IMR-90 (cell line): ENCODE measurements at regions not wholly inside any gene's neighbourhood (a gene's known extent, or its start where the extent isn't known, plus 50 kb on each side); places are given as distances from the start of the nearest gene placed in this dataset.

Experiments used
- ATAC-seq: fragments of 200-7000 bp; cut with Tn5 transposase; 2 replicates; pipeline ENCODE4 v1.9.1; 2020; ENCODE audit warnings: low read depth, mild to moderate bottlenecking, moderate library complexity
- BruUV-seq: library from RNA; stranded (reverse); fragments of 400-500 nt; replicated peaks from 2 replicates; lab custom pipeline; 2021; lab: Mats Ljungman, UMichigan
- CTCF ChIA-PET: fragments of 300-600 bp; formaldehyde crosslinking; extraction: SDS; loops from one replicate; lab custom pipeline; 2021; ENCODE audit warnings: antibody characterized with exemption; lab: Yijun Ruan, JAX
- POLR2A ChIA-PET: fragments of 300-600 bp; sonication (Branson Sonifier 250); formaldehyde crosslinking; loops from one replicate; lab custom pipeline; 2022; ENCODE audit warnings: antibody characterized with exemption; ENCODE audit not compliant: unreplicated experiment; lab: Charles Lee
- DNase-seq: peaks from one replicate; pipeline ENCODE4 v3.0.0; 2013
- H2AFZ ChIP-seq: replicated peaks from 2 replicates; pipeline ENCODE3; 2013; ENCODE audit warnings: low read length, mild to moderate bottlenecking; ENCODE audit not compliant: poor library complexity
- H2AK5ac ChIP-seq: 2 replicates; pipeline ENCODE4 v1.6.1; 2013; ENCODE audit warnings: low read depth, low read length, inconsistent platforms
- H2AK9ac ChIP-seq: replicated peaks from 2 replicates; pipeline ENCODE3; 2013; ENCODE audit warnings: mild to moderate bottlenecking, low read depth, low read length, moderate library complexity; ENCODE audit not compliant: poor library complexity
- H2BK120ac ChIP-seq: 2 replicates; pipeline ENCODE4 v1.6.1; 2013; ENCODE audit warnings: low read depth, low read length, inconsistent platforms
- H2BK15ac ChIP-seq: 3 replicates; pipeline ENCODE4 v1.6.1; 2013; ENCODE audit warnings: low read depth, low read length, inconsistent platforms
- H2BK20ac ChIP-seq: 2 replicates; pipeline ENCODE4 v1.6.1; 2013; ENCODE audit warnings: low read depth, mild to moderate bottlenecking, inconsistent platforms, low read length, moderate library complexity
- H2BK5ac ChIP-seq: 2 replicates; pipeline ENCODE4 v1.6.1; 2013; ENCODE audit warnings: mild to moderate bottlenecking, low read depth, low read length, inconsistent platforms; ENCODE audit not compliant: poor library complexity, severe bottlenecking
- H3K14ac ChIP-seq: replicated peaks from 2 replicates; pipeline ENCODE4 v1.6.1; 2013; ENCODE audit warnings: low read depth, low read length, inconsistent platforms
- H3K18ac ChIP-seq: 2 replicates; pipeline ENCODE4 v1.6.1; 2013; ENCODE audit warnings: low read depth, low read length, control low read depth
- H3K23ac ChIP-seq: 2 replicates; pipeline ENCODE4 v1.6.1; 2013; ENCODE audit warnings: low read depth, low read length, inconsistent platforms
- H3K27ac ChIP-seq: 2 replicates; pipeline ENCODE4 v1.5.1; 2013; ENCODE audit warnings: mild to moderate bottlenecking, control low read depth, low read length; ENCODE audit not compliant: insufficient read depth
- H3K27me3 ChIP-seq: 2 replicates; pipeline ENCODE4 v1.6.1; 2013; ENCODE audit warnings: low read length; ENCODE audit not compliant: control insufficient read depth, insufficient read depth
- H3K36me3 ChIP-seq: 2 replicates; pipeline ENCODE4 v1.6.1; 2013; ENCODE audit warnings: low read length, mixed read lengths; ENCODE audit not compliant: control insufficient read depth, insufficient read depth
- H3K4ac ChIP-seq: 2 replicates; pipeline ENCODE4 v1.6.1; 2013; ENCODE audit warnings: low read depth, low read length, inconsistent platforms
- H3K4me1 ChIP-seq: 2 replicates; pipeline ENCODE4 v1.6.1; 2013; ENCODE audit warnings: low read length, mixed read lengths; ENCODE audit not compliant: control insufficient read depth, insufficient read depth
- H3K4me2 ChIP-seq: 2 replicates; pipeline ENCODE4 v1.6.1; 2013; ENCODE audit warnings: low read depth, mild to moderate bottlenecking, control low read depth, low read length, moderate library complexity
- H3K4me3 ChIP-seq: 2 replicates; pipeline ENCODE4 v1.5.1; 2013; ENCODE audit warnings: low read depth, mild to moderate bottlenecking, control low read depth, low read length, moderate library complexity; ENCODE audit not compliant: insufficient read depth
- H3K56ac ChIP-seq: 2 replicates; pipeline ENCODE4 v1.6.1; 2013; ENCODE audit warnings: low read length, inconsistent platforms; ENCODE audit not compliant: insufficient read depth; ENCODE audit errors: extremely low read depth
- H3K79me1 ChIP-seq, 2 experiments: 2 replicates each; pipeline ENCODE4 v1.6.1; 2013; ENCODE audit warnings: low read length in 2 of 2, inconsistent platforms in 1 of 2, low read depth in 1 of 2
- H3K9ac ChIP-seq: 2 replicates; pipeline ENCODE4 v1.6.1; 2013; ENCODE audit warnings: low read depth, low read length, control low read depth
- H3K9me1 ChIP-seq: 2 replicates; pipeline ENCODE4 v1.6.1; 2013; ENCODE audit warnings: low read length, inconsistent platforms; ENCODE audit not compliant: insufficient read depth
- H3K9me3 ChIP-seq: 2 replicates; pipeline ENCODE4 v1.6.1; 2013; ENCODE audit warnings: low read length; ENCODE audit not compliant: control insufficient read depth, insufficient read depth
- H4K20me1 ChIP-seq: 2 replicates; pipeline ENCODE4 v1.6.1; 2013; ENCODE audit warnings: low read length, inconsistent platforms; ENCODE audit not compliant: insufficient read depth
- H4K5ac ChIP-seq: 2 replicates; pipeline ENCODE4 v1.6.1; 2013; ENCODE audit warnings: mild to moderate bottlenecking, low read depth, low read length, control low read depth
- H4K8ac ChIP-seq, 2 experiments: 2 replicates each; pipeline ENCODE4 v1.6.1; 2013; ENCODE audit warnings: low read depth in 2 of 2, low read length in 2 of 2, control low read depth in 1 of 2, inconsistent platforms in 1 of 2
- H4K91ac ChIP-seq: 2 replicates; pipeline ENCODE4 v1.6.1; 2013; ENCODE audit warnings: low read depth, low read length, inconsistent platforms; ENCODE audit not compliant: insufficient read depth
- BHLHE40 ChIP-seq: fragments of 150-350 bp; IDR thresholded peaks from 2 replicates; pipeline ENCODE4 v1.6.1; 2016; ENCODE audit warnings: mild to moderate bottlenecking, low read depth, low read length
- CTCF ChIP-seq: conservative IDR thresholded peaks from 2 replicates; pipeline ENCODE4 v1.5.1; 2012; ENCODE audit warnings: mild to moderate bottlenecking, low read depth, low read length, improper control_type of control experiment
- MAFK ChIP-seq: IDR thresholded peaks from 2 replicates; pipeline ENCODE4 v1.6.1; 2012; ENCODE audit warnings: low read depth, low read length, improper control_type of control experiment
- MXI1 ChIP-seq: IDR thresholded peaks from 2 replicates; pipeline ENCODE4 v1.6.1; 2012; ENCODE audit warnings: low read depth, mild to moderate bottlenecking, low read length, moderate library complexity, borderline replicate concordance
- RAD21 ChIP-seq: IDR thresholded peaks from 2 replicates; pipeline ENCODE4 v1.6.1; 2012; ENCODE audit warnings: low read length, improper control_type of control experiment
- RFX5 ChIP-seq: IDR thresholded peaks from 2 replicates; pipeline ENCODE4 v1.8.0; 2012; ENCODE audit warnings: low read depth, mild to moderate bottlenecking, low read length, moderate library complexity
- USF2 ChIP-seq: fragments of 150-350 bp; IDR thresholded peaks from 2 replicates; pipeline ENCODE4 v1.6.1; 2017; ENCODE audit warnings: mild to moderate bottlenecking, antibody characterized with exemption, low read length, low read depth
- WGBS, 2 experiments: methylation state at CpG; one replicate each; pipeline versions ENCODE4 v1.1.5 to v1.1.7; 2013; ENCODE audit warnings: missing lambda C conversion rate in 2 of 2; ENCODE audit not compliant: insufficient read length in 1 of 2; ENCODE audit errors: extremely low coverage in 2 of 2; 5-methylcytosine and 5-hydroxymethylcytosine counted together
- dilution Hi-C: fragments of 300-500 bp; cut with HindIII; formaldehyde crosslinking; loops from one replicate; pipeline ENCODE4 v1.14.3; 2018; ENCODE audit warnings: low sequenced_read_pairs; ENCODE audit not compliant: unreplicated experiment
- in situ Hi-C: fragments of 300-500 bp; cut with MboI; formaldehyde crosslinking; loops from 3 replicates; pipeline ENCODE4 v1.14.3; 2019; ENCODE audit warnings: low sequenced_read_pairs, inconsistent platforms, mixed read lengths
- intact Hi-C: fragments of 100-400 bp; cut with micrococcal nuclease; formaldehyde crosslinking; loops from 2 replicates; pipeline ENCODE4 v1.10.0; 2022
- TF ChIP-seq, protein P1 (sequence below): fragments of 150-350 bp; IDR thresholded peaks from 2 replicates; pipeline ENCODE4 v1.6.1; 2016; ENCODE audit warnings: low read depth, mild to moderate bottlenecking, low read length, moderate library complexity, borderline replicate concordance

DNA sequence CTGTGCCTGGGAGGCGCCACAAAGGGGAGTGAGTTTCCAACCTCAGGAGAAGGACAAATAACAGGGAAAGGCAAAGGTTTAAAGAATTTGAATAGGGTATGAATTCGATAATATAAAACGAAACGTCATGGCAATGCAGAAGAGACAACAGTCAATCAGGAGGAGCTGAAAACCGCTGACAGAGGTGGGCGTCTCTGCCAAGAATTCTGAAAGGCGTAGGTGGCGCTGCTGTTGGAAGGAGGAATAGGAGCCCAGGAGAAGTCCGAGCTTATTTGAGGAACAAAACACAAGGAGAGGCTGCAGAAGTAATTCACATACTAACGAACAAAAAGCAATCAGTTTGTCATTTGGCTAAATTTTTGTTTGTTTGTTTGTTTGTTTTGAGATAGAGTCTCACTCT lies 485.8 kb upstream of the POU3F3 start:
- no peak overlapping the region for H3K4me3 ChIP-seq
- H3K9me1 ChIP-seq, result no peaks in the 10 kb centered on the region
- H3K4me2 ChIP-seq, result no peak overlapping the region
- H4K8ac ChIP-seq, result no peak overlapping the region
- H2AK9ac ChIP-seq, result no peak overlapping the region
- CTCF ChIA-PET, result no interaction called here
- no TSS peak for BruUV-seq
- intact Hi-C loops, result no loop called here
- H3K9me3 ChIP-seq, result 0 out of 2 replicates have a peak, but pooled peaks cover 4% of the 10 kb centered on the region
- in situ Hi-C loops, result no loop called here
- no peak overlapping the region for H2BK15ac ChIP-seq
- DNase-seq, result no peak
- no peak for ATAC-seq
- no peaks in the 10 kb centered on the region for H3K27me3 ChIP-seq
- no peaks in the 10 kb centered on the region for H3K36me3 ChIP-seq
- H2BK5ac ChIP-seq, result no peak overlapping the region
- no peak overlapping the region for H3K23ac ChIP-seq
- WGBS, 2 experiments, result 82% methylated on average over 3 of the region's 10 CpGs; no CpG with 5 or more reads in 1 of the 2 experiments
- H2BK20ac ChIP-seq, result no peak overlapping the region
- POLR2A ChIA-PET, result no interaction called here
- H4K5ac ChIP-seq, result no peak overlapping the region
- H3K4me1 ChIP-seq, result no peaks in the 10 kb centered on the region
- no peak overlapping the region for H3K27ac ChIP-seq
- H2BK120ac ChIP-seq, result no peak overlapping the region
- no peak overlapping the region for H3K56ac ChIP-seq
- no peak overlapping the region for H3K18ac ChIP-seq
- no peak overlapping the region for H2AFZ ChIP-seq
- no peak overlapping the region for H3K14ac ChIP-seq
- no peaks in the 10 kb centered on the region for H3K79me1 ChIP-seq
- dilution Hi-C loops, result no loop called here
- H3K9ac ChIP-seq, result no peak overlapping the region
- no peaks in the 10 kb centered on the region for H4K20me1 ChIP-seq
- no peak overlapping the region for H3K4ac ChIP-seq
- no peak overlapping the region for H4K91ac ChIP-seq
- H2AK5ac ChIP-seq, result no peak overlapping the region
- TF ChIP-seq, protein P1, sequence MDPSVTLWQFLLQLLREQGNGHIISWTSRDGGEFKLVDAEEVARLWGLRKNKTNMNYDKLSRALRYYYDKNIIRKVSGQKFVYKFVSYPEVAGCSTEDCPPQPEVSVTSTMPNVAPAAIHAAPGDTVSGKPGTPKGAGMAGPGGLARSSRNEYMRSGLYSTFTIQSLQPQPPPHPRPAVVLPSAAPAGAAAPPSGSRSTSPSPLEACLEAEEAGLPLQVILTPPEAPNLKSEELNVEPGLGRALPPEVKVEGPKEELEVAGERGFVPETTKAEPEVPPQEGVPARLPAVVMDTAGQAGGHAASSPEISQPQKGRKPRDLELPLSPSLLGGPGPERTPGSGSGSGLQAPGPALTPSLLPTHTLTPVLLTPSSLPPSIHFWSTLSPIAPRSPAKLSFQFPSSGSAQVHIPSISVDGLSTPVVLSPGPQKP, result no peak
- TF ChIP-seq RAD21 (no peak), MAFK (no peak), MXI1 (no peak), USF2 (no peak), CTCF (no peak), BHLHE40 (no peak), RFX5 (no peak)
